Adrenal gland (tissue), 9 donors: ENCODE measurements at regions not wholly inside any gene's neighbourhood (a gene's known extent, or its start where the extent isn't known, plus 50 kb on each side); places are given as distances from the start of the nearest gene placed in this dataset.
"Not testable (repeated sequence)": the region's sequence is repeated elsewhere in the genome, so short reads cannot be mapped to it uniquely, and the experiment has no call there.

ENCODE experiments used
- DNase-seq, 7 donors: peaks; one replicate each; pipeline ENCODE4 v3.0.0-alpha.2; 2019 to 2020
- H3K27ac ChIP-seq, 5 donors: fragments of 200-600 bp; sonication (generic) in 4 of 5; 1 replicate in 3 of 5; 2 replicates in 2 of 5; pipeline versions ENCODE4 v1.5.1 to v1.8.0; 2016 to 2020; ENCODE audit warnings: mild to moderate bottlenecking in 1 of 5
- H3K27me3 ChIP-seq: fragments of 200-600 bp; 2 replicates; pipeline ENCODE4 v1.8.0; 2021
- H3K36me3 ChIP-seq, 2 donors: fragments of 200-600 bp; replicated peaks in 1 of 2; 1 replicate in 1 of 2; 2 replicates in 1 of 2; pipeline versions ENCODE4 v1.5.1 to v1.8.0; 2018 to 2022
- H3K4me1 ChIP-seq, 2 donors: fragments of 200-600 bp; replicated peaks in 1 of 2; 1 replicate in 1 of 2; 2 replicates in 1 of 2; pipeline versions ENCODE4 v1.5.1 to v1.8.0; 2018 to 2021
- H3K4me3 ChIP-seq, 4 donors: fragments of 200-600 bp; sonication (generic) in 3 of 4; one replicate each; pipeline ENCODE4 v1.5.1; 2016 to 2018
- H3K9me3 ChIP-seq, 3 donors: fragments of 200-600 bp; sonication (generic) in 1 of 3; replicated peaks in 1 of 3; 1 replicate in 2 of 3; 2 replicates in 1 of 3; pipeline versions ENCODE4 v1.5.1 to v1.8.0; 2016 to 2021
- POLR2A ChIP-seq, 2 donors: fragments of 450-650 bp; IDR thresholded peaks; one replicate each; pipeline ENCODE4 v1.6.1; 2017; ENCODE audit warnings: antibody characterized with exemption in 2 of 2, mild to moderate bottlenecking in 2 of 2, moderate library complexity in 1 of 2
- WGBS, 4 donors: extraction: QIAGEN DNeasy Blood & Tissue Kit in 2 of 4; methylation state at CpG; one replicate each; pipeline versions ENCODE4 v1.1.5 to v1.1.7; 2013 to 2017; 5-methylcytosine and 5-hydroxymethylcytosine counted together
- intact Hi-C, 2 donors: fragments of 100-400 bp; cut with DNase I; formaldehyde crosslinking; loops; one replicate each; pipeline versions ENCODE4 v1.14.1 to v1.15.0; 2022 to 2023
- TF ChIP-seq, protein P1 (sequence below), 6 experiments: fragments of 450-650 bp in 4 of 6; fragments of 200-600 bp in 2 of 6; sonication (generic) in 1 of 6; IDR thresholded peaks; 1 replicate in 5 of 6; 2 replicates in 1 of 6; pipeline versions ENCODE4 v1.5.1 to v1.8.0; 2016 to 2021; ENCODE audit warnings: antibody characterized with exemption in 6 of 6, mild to moderate bottlenecking in 2 of 6, moderate library complexity in 1 of 6
- donor health status: healthy with polysubstance abuse.
- donor health status: Bipolar disorder and iron deficiency.
- donor health status: DM: yes; HTN: yes; CAD: no.
- donor health status: DM: no; HTN: no; CAD: no.
- donor health status: DM: no; HTN: no; CAD: no.

GRCh38 chr2:186159101-186159500 is 327.0 kb upstream of the ZC3H15 start:
- H3K27ac ChIP-seq = no peak overlapping the region
- no peaks in the 10 kb centered on the region for H3K27me3 ChIP-seq
- intact Hi-C loops = no loop called here

DNA sequence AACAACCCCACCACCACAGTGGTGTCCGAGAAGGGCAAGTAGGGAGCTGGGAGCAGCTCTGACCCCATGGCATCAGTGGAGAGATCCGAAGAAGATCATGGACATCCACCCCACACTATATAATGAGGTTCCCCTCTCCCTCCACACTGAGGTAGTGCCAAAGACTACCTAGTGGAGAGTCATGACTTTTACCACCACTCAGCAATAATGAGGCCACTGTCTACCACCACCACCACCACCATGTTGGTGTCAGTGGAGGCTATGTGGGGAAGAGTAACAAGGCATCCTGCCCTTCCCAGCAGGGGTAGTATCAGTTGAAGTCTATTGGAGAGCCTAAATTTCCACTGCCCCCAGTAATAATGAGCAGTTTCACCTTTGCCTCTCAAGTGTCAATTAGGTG is 321.7 kb upstream of the ZC3H15 start:
- no peak overlapping the region for H3K4me3 ChIP-seq
- H3K36me3 ChIP-seq = no peaks in the 10 kb centered on the region
- intact Hi-C loops = no loop called here
- H3K4me1 ChIP-seq = no peaks in the 10 kb centered on the region
- DNase-seq = no peak
- TF ChIP-seq, protein P1, sequence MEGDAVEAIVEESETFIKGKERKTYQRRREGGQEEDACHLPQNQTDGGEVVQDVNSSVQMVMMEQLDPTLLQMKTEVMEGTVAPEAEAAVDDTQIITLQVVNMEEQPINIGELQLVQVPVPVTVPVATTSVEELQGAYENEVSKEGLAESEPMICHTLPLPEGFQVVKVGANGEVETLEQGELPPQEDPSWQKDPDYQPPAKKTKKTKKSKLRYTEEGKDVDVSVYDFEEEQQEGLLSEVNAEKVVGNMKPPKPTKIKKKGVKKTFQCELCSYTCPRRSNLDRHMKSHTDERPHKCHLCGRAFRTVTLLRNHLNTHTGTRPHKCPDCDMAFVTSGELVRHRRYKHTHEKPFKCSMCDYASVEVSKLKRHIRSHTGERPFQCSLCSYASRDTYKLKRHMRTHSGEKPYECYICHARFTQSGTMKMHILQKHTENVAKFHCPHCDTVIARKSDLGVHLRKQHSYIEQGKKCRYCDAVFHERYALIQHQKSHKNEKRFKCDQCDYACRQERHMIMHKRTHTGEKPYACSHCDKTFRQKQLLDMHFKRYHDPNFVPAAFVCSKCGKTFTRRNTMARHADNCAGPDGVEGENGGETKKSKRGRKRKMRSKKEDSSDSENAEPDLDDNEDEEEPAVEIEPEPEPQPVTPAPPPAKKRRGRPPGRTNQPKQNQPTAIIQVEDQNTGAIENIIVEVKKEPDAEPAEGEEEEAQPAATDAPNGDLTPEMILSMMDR (IDR thresholded peaks at IDR 0.05) = no peak
- TF ChIP-seq POLR2A (IDR thresholded peaks at IDR 0.05) = no peak
- WGBS, 4 donors = 95 to 100% (median 98%) methylated on average over 2 of the region's 2 CpGs
- peaks cover 0 to 4% (median 0%) of the 10 kb centered on the region in 3 donors for H3K9me3 ChIP-seq
- H3K27me3 ChIP-seq = no peaks in the 10 kb centered on the region
- H3K27ac ChIP-seq = no peak overlapping the region

More at GRCh38 chr2:186159101-186159500, 327.0 kb upstream of the ZC3H15 start:
- Histone ChIP-seq H3K4me1 (no peaks in the 10 kb centered on the region), H3K9me3 (peaks cover 0 to 12% (median 11%) of the 10 kb centered on the region in 3 donors), H3K4me3 (no peak overlapping the region), H3K36me3 (no peaks in the 10 kb centered on the region)
- DNase-seq = no peak
- no peak for TF ChIP-seq POLR2A (IDR thresholded peaks at IDR 0.05)
- TF ChIP-seq, protein P1 (IDR thresholded peaks at IDR 0.05) = no peak

DNA sequence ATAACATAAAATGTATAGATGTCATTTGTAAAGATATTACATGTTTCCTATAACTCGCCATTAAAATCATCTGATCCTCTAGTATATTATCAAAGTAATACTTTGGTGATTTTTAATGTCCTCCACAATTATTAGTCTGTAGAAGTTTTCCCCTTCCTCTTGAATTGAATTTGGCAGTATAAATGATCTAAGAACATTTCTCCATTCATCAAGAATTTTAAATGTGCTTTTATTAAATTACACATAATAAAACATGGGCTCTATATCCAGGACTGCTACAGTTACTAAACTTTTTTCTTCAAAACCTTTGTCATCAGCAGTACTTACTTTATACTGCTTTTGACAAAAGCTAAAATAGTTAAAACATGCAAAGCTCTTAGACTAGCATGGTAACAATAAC is 315.4 kb upstream of the ZC3H15 start:
- Histone ChIP-seq H3K9me3 (no peaks in the 10 kb centered on the region), H3K27ac (no peak overlapping the region), H3K4me1 (no peaks in the 10 kb centered on the region), H3K4me3 (no peak overlapping the region), H3K27me3 (no peaks in the 10 kb centered on the region), H3K36me3 (no peaks in the 10 kb centered on the region)
- intact Hi-C loops = no loop called here
- WGBS, 4 donors = 94 to 100% (median 99%) methylated on average over 1 of the region's 1 CpG
- DNase-seq = no peak
- TF ChIP-seq, protein P1 (IDR thresholded peaks at IDR 0.05) = no peak
- no peak for TF ChIP-seq POLR2A (IDR thresholded peaks at IDR 0.05)

DNA sequence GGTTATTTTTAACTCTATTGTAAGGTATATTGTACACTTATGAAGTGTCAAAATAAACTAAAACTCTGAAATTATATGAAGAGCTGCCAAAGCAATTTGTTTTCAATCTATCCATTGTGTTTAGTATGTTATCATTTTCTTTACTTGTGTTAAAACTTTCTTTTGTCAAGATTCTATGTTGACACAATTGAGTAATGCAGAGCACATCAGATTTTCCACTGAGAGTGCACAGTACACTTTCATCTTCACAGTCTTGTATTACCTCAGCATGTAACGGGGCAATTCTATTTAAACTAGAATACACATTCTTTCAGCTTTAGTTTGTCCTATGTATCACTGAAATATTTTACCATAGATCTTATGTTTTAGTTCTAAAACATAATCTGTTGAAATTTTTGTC is 304.4 kb upstream of the ZC3H15 start:
- intact Hi-C loops = no loop called here

GRCh38 chr2:186182366-186182765 is 303.7 kb upstream of the ZC3H15 start:
- peaks cover 0 to 11% of the 10 kb centered on the region in 2 donors for H3K4me1 ChIP-seq
- DNase-seq, H3K27me3 ChIP-seq, H3K27ac ChIP-seq, H3K9me3 ChIP-seq, intact Hi-C loops, H3K36me3 ChIP-seq, H3K4me3 ChIP-seq: not testable (repeated sequence)
- WGBS, 4 donors = 89 to 95% (median 92%) methylated on average over 10 of the region's 10 CpGs

More for the DNA sequence above, 304.4 kb upstream of the ZC3H15 start:
- H3K4me3 ChIP-seq = no peak overlapping the region
- peaks cover 0 to 11% of the 10 kb centered on the region in 2 donors for H3K4me1 ChIP-seq
- H3K36me3 ChIP-seq = no peaks in the 10 kb centered on the region
- no peak for TF ChIP-seq POLR2A (IDR thresholded peaks at IDR 0.05)
- TF ChIP-seq, protein P1 (IDR thresholded peaks at IDR 0.05) = no peak
- WGBS, 4 donors = 85 to 97% (median 95%) methylated on average over 1 of the region's 1 CpG
- no peak for DNase-seq
- no peaks in the 10 kb centered on the region for H3K27me3 ChIP-seq
- H3K27ac ChIP-seq = no peak overlapping the region
- H3K9me3 ChIP-seq = no peaks in the 10 kb centered on the region
